Hepatocyte (in vitro differentiated cells): ENCODE measurements at regions not wholly inside any gene's neighbourhood (a gene's known extent, or its start where the extent isn't known, plus 50 kb on each side); places are given as distances from the start of the nearest gene placed in this dataset.

Experiments used
- CTCF ChIP-seq: fragments of 200-600 bp; sonication (generic); IDR thresholded peaks from 2 replicates; pipeline ENCODE4 v1.5.1; 2016; ENCODE audit warnings: antibody characterized with exemption, mild to moderate bottlenecking; ENCODE audit not compliant: poor library complexity
- EZH2 ChIP-seq: fragments of 200-600 bp; sonication (generic); IDR thresholded peaks from 2 replicates; pipeline ENCODE4 v1.6.1; 2016; ENCODE audit warnings: antibody characterized with exemption, mild to moderate bottlenecking, borderline replicate concordance
- EZH2phosphoT487 ChIP-seq: fragments of 200-600 bp; sonication (generic); IDR thresholded peaks from one replicate; pipeline ENCODE4 v1.6.1; 2018; ENCODE audit warnings: antibody characterized with exemption, mild to moderate bottlenecking, low read depth, moderate library complexity; ENCODE audit not compliant: unreplicated experiment, severe bottlenecking

- no peak for TF ChIP-seq CTCF
- TF ChIP-seq EZH2, result no peak
- no peak for TF ChIP-seq EZH2phosphoT487
These were observed 187.8 kb downstream of the MIAT start for GRCh38 chr22:26845021-26845743.
